PC-3 (cell line): ENCODE measurements at regions not wholly inside any gene's neighbourhood (a gene's known extent, or its start where the extent isn't known, plus 50 kb on each side); places are given as distances from the start of the nearest gene placed in this dataset.
"Not testable (repeated sequence)": the region's sequence is repeated elsewhere in the genome, so short reads cannot be mapped to it uniquely, and the experiment has no call there.

Experiments
- ATAC-seq: fragments of 200-7000 bp; cut with Tn5 transposase; 2 replicates; pipeline ENCODE4 v1.9.1; 2020; ENCODE audit warnings: mild to moderate bottlenecking, moderate library complexity
- BruUV-seq: library from RNA; stranded (reverse); fragments of 400-500 nt; replicated peaks from 2 replicates; lab custom pipeline; 2021; lab: Mats Ljungman, UMichigan
- CTCF ChIA-PET: fragments of 300-600 bp; sonication (Branson Sonifier 250); formaldehyde crosslinking; loops from one replicate; lab custom pipeline; 2022; ENCODE audit warnings: antibody characterized with exemption; lab: Charles Lee
- POLR2A ChIA-PET: fragments of 300-600 bp; sonication (Branson Sonifier 250); formaldehyde crosslinking; loops from one replicate; lab custom pipeline; 2022; ENCODE audit warnings: antibody characterized with exemption; ENCODE audit not compliant: unreplicated experiment; lab: Charles Lee
- DNase-seq: peaks from one replicate; pipeline ENCODE4 v3.0.0-alpha.2; 2015
- H2AFZ ChIP-seq: fragments of 300-600 bp; sonication (generic); 2 replicates; pipeline ENCODE4 v1.6.0; 2016; ENCODE audit warnings: antibody characterized with exemption, low read length
- H3F3A ChIP-seq: fragments of 300-600 bp; sonication (generic); one replicate; pipeline ENCODE4 v1.6.0; 2017; ENCODE audit warnings: antibody characterized with exemption, low read length, control low read depth, mild to moderate bottlenecking; ENCODE audit not compliant: unreplicated experiment
- H3K27ac ChIP-seq: fragments of 300-600 bp; sonication (generic); 2 replicates; pipeline ENCODE4 v1.5.1; 2016; ENCODE audit warnings: mild to moderate bottlenecking, low read length
- H3K27me3 ChIP-seq: fragments of 300-600 bp; sonication (generic); 2 replicates; pipeline ENCODE4 v1.6.1; 2016; ENCODE audit warnings: low read length, mixed read lengths
- H3K36me3 ChIP-seq: fragments of 300-600 bp; sonication (generic); 2 replicates; pipeline ENCODE4 v1.6.1; 2016; ENCODE audit warnings: low read depth, mixed run types, low read length, mixed read lengths
- H3K4me1 ChIP-seq: fragments of 300-600 bp; sonication (generic); 2 replicates; pipeline ENCODE4 v1.5.1; 2016; ENCODE audit warnings: low read length; ENCODE audit not compliant: insufficient read depth
- H3K4me2 ChIP-seq: fragments of 300-600 bp; sonication (generic); 2 replicates; pipeline ENCODE4 v1.6.0; 2016; ENCODE audit warnings: low read length
- H3K4me3 ChIP-seq: fragments of 300-600 bp; sonication (generic); 2 replicates; pipeline ENCODE4 v1.5.1; 2016; ENCODE audit warnings: mild to moderate bottlenecking, low read length, mixed read lengths
- H3K79me2 ChIP-seq: fragments of 300-600 bp; sonication (generic); 2 replicates; pipeline ENCODE4 v1.6.1; 2017; ENCODE audit warnings: low read length, mixed read lengths
- H3K9ac ChIP-seq: fragments of 300-600 bp; sonication (generic); 2 replicates; pipeline ENCODE4 v1.6.0; 2016; ENCODE audit warnings: mild to moderate bottlenecking, low read length
- H3K9me2 ChIP-seq: fragments of 300-600 bp; sonication (generic); replicated peaks from 2 replicates; pipeline ENCODE4 v1.6.1; 2016; ENCODE audit warnings: mixed run types, low read length, mixed read lengths
- H3K9me3 ChIP-seq: fragments of 300-600 bp; sonication (generic); 2 replicates; pipeline ENCODE4 v1.6.1; 2016; ENCODE audit warnings: low read length, mixed read lengths
- H4K20me1 ChIP-seq: fragments of 300-600 bp; sonication (generic); 2 replicates; pipeline ENCODE4 v1.6.1; 2016; ENCODE audit warnings: low read length, mixed read lengths
- EZH2 ChIP-seq: fragments of 300-600 bp; sonication (generic); IDR thresholded peaks from one replicate; pipeline ENCODE4 v1.6.1; 2017; ENCODE audit warnings: antibody characterized with exemption, mild to moderate bottlenecking, low read length; ENCODE audit not compliant: unreplicated experiment
- EZH2phosphoT487 ChIP-seq: fragments of 300-600 bp; sonication (generic); IDR thresholded peaks from 2 replicates; pipeline ENCODE4 v1.6.1; 2018; ENCODE audit warnings: mild to moderate bottlenecking, antibody characterized with exemption, low read length, borderline replicate concordance
- intact Hi-C: fragments of 100-400 bp; cut with micrococcal nuclease; formaldehyde crosslinking; loops from 2 replicates; pipeline ENCODE4 v1.9.0; 2023
- TF ChIP-seq, protein P1 (sequence below): fragments of 300-600 bp; sonication (generic); conservative IDR thresholded peaks from 2 replicates; pipeline ENCODE4 v1.5.1; 2017; ENCODE audit warnings: antibody characterized with exemption, low read depth, mild to moderate bottlenecking, low read length

DNA sequence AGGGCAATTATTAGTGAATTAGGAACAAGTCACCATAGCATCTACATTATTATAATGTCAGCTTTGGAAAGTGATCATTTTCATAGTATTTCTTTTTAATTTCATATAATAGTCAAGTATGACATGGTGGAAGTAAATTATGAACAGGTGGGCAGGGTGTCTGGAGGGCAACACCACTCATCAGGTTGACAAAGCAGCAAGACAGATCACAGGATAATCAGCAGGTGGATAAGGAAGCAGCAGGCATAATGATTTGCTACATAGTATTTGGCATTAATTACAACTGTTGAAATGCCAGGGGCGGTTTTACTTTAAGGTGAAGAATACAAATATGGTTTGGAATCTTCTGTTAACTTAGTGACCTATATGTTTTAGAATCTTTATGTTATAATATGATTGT, 1342.2 kb downstream of the PLA2G4A start:
- CTCF ChIA-PET = no interaction called here

DNA sequence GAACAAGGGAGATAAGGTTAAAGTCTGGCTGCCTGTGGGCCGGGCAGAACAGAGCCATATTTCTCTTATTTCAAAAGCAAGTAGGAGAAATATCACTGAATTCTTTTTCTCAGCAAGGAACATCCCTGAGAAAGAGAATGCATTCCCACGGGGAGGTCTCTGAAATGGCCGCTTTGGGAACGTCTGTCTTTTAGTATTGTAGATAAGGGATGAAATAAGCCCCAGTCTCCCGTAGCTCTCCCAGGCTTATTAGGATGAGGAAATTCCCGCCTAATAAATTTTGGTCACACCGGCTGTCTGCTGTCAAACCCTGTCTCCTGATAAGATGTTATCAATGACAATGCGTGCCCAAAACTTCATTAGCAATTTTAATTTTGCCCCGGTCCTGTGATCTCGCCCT, 1353.3 kb downstream of the PLA2G4A start:
- CTCF ChIA-PET, intact Hi-C loops: not testable (repeated sequence)

More for the DNA sequence above, 1342.2 kb downstream of the PLA2G4A start:
- H3K27me3 ChIP-seq = no peaks in the 10 kb centered on the region
- H3K9me3 ChIP-seq = no peaks in the 10 kb centered on the region
- no peaks in the 10 kb centered on the region for H3K79me2 ChIP-seq
- H3F3A ChIP-seq = no peaks in the 10 kb centered on the region
- no peaks in the 10 kb centered on the region for H4K20me1 ChIP-seq
- DNase-seq = no peak
- no peaks in the 10 kb centered on the region for H3K4me1 ChIP-seq
- no peak for TF ChIP-seq EZH2
- TF ChIP-seq, protein P1, sequence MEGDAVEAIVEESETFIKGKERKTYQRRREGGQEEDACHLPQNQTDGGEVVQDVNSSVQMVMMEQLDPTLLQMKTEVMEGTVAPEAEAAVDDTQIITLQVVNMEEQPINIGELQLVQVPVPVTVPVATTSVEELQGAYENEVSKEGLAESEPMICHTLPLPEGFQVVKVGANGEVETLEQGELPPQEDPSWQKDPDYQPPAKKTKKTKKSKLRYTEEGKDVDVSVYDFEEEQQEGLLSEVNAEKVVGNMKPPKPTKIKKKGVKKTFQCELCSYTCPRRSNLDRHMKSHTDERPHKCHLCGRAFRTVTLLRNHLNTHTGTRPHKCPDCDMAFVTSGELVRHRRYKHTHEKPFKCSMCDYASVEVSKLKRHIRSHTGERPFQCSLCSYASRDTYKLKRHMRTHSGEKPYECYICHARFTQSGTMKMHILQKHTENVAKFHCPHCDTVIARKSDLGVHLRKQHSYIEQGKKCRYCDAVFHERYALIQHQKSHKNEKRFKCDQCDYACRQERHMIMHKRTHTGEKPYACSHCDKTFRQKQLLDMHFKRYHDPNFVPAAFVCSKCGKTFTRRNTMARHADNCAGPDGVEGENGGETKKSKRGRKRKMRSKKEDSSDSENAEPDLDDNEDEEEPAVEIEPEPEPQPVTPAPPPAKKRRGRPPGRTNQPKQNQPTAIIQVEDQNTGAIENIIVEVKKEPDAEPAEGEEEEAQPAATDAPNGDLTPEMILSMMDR = no peak
- no peak for TF ChIP-seq EZH2phosphoT487
- H3K9ac ChIP-seq = no peak overlapping the region
- H3K27ac ChIP-seq = no peak overlapping the region
- POLR2A ChIA-PET = no interaction called here
- H3K36me3 ChIP-seq = no peaks in the 10 kb centered on the region
- no peak for ATAC-seq
- no peak overlapping the region for H3K4me2 ChIP-seq
- no TSS peak for BruUV-seq
- no peaks in the 10 kb centered on the region for H3K9me2 ChIP-seq
- H2AFZ ChIP-seq = no peak overlapping the region
- no peak overlapping the region for H3K4me3 ChIP-seq
- intact Hi-C loops = no loop called here

DNA sequence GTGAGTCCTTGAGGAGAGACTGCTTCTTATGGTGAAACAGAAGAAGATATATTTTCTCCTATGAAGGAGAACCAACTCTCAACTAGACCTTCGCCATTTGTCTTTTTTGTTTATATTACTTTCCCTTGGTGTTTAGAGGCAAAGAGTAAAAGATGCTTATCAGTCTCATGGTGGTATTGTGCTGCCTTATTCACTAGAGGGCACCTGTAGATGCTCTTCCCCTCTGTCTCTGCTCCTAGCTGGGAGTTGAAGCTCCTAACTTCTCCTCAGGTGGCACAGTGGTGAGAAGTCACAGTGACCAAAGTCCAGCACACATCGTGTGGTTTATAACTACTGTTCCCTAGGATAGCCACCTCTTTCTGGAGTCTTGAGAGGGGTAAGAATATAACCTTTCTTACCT, 1359.6 kb downstream of the PLA2G4A start:
- CTCF ChIA-PET = interaction anchor here (0.6 kb wide), 1 partner anchor 166 kb away, joined by 4 read pairs; no protein-coding TSS in a partner anchor
- no peaks in the 10 kb centered on the region for H3K4me1 ChIP-seq
- H3K9ac ChIP-seq = no peak overlapping the region
- H3F3A ChIP-seq = no peaks in the 10 kb centered on the region
- H3K4me3 ChIP-seq = no peak overlapping the region
- peak; percentile 31; the same call in 1 of the 2 replicates for ATAC-seq
- H3K4me2 ChIP-seq = no peak overlapping the region
- no peak overlapping the region for H3K27ac ChIP-seq
- intact Hi-C loops = no loop called here
- POLR2A ChIA-PET = no interaction called here
- H3K36me3 ChIP-seq = no peaks in the 10 kb centered on the region
- H3K79me2 ChIP-seq = no peaks in the 10 kb centered on the region
- no peaks in the 10 kb centered on the region for H3K9me2 ChIP-seq
- no peaks in the 10 kb centered on the region for H3K27me3 ChIP-seq
- TF ChIP-seq, protein P1 = no peak
- TF ChIP-seq EZH2 (no peak), EZH2phosphoT487 (no peak)
- no peak overlapping the region for H2AFZ ChIP-seq
- BruUV-seq = no TSS peak
- H3K9me3 ChIP-seq = no peaks in the 10 kb centered on the region
- H4K20me1 ChIP-seq = no peaks in the 10 kb centered on the region
- no peak for DNase-seq

More for the DNA sequence above, 1353.3 kb downstream of the PLA2G4A start:
- H2AFZ ChIP-seq, POLR2A ChIA-PET, DNase-seq, H4K20me1 ChIP-seq, H3K79me2 ChIP-seq, H3K4me3 ChIP-seq, H3K9me3 ChIP-seq, H3F3A ChIP-seq, BruUV-seq, ATAC-seq, H3K27me3 ChIP-seq, H3K9me2 ChIP-seq, H3K4me1 ChIP-seq, H3K4me2 ChIP-seq, H3K9ac ChIP-seq, H3K27ac ChIP-seq, H3K36me3 ChIP-seq: not testable (repeated sequence)
